ENCODE measurements at regions not wholly inside any gene's neighbourhood (a gene's known extent, or its start where the extent isn't known, plus 50 kb on each side); places are given as distances from the start of the nearest gene placed in this dataset.
"Not testable (repeated sequence)": the region's sequence is repeated elsewhere in the genome, so short reads cannot be mapped to it uniquely, and the experiment has no call there.

DNA sequence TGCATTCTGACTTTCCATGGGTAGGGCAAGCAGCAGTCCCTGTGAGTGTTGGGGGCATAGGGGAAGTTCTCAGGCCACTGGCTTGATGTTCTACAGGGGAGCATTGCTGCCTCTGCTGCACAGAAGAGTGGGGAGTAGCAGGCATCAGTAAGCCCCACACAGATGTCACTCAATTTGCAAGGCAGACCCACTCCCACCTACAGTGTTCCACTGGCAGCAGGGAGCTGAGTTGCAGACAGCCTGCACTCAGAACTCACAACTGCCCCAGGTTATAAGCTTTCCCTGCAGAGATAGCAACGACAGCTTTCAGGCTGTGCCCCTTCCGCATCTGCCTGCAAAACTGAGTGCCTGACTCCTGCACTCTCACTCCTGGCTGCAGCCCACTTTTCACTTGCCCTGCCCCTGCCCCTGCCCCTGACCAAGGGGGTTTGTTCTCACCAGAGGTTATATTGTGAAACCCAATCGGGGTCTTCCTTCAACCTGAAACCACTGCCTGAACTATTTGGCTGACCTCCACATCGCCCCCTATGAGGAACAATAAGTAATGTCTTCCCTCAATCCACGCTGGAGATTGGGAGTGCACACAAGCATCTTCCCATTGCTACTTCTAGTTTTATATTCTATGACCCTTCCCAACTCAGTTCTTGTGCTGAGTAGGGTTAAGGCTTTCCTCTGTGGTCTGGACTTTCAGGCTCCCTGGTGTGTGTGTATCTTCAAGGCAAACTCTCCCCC, 227.4 kb upstream of the CXorf51B start:
- DNase-seq = no peak

DNA sequence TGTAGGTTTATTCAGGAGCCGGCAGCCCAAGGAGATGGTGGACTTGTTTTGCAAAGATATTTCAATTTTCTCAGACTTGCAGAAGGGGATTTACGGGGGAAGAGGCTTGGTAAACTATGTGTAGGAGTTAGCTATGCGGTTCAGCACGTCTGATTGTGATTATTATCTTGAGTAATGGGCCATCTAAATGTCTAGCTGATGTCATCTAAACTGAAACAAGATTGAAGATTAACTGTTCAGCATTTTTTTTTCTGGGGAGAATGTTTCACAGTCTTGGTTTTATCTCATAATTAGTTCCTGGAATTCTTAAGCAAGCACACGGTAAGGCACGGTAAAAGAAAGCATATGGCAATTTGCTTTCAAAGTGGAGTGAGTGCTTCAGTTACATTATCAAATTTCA, 207.3 kb upstream of the CXorf51B start:
- no peak for DNase-seq

GRCh38 chrX:146604196-146604595, 205.4 kb upstream of the CXorf51B start:
- no peak for DNase-seq

DNA sequence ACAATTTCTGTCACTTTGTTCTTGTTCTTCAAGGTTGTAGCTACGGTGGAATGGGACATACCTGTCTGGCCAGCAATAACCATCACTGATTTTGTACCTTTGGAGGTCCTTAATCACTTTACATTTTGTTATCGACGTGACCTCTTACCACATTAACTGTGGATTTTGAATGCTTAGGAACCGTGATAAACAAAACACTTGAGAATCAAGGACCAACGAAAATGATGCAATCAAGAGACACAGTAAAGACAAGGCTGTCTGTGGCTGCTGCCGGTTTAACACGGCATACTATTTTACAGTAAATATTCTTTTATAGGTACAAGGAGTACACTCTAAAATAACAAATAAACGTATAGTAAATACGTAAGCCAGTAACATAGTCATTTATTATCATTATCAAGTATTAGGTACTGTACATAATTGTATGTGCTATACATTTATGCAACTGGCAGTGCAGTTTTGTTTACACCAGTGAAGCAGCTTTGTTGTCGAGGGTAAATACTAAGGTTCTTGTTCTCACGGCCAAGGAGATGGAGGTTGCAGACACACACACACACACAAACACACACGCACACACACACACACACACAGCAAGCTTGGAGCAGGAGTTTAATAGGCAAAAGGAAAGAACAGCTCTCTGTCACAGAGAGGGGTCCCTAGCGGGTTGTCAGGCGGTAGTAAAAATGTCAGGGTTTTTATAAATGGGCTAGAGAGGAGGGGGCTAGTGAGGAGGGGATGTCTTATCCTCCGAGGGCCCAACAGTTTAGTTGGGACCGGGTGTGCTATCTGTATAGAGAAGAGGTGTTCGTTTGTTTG, 194.7 kb upstream of the CXorf51B start:
- DNase-seq = no peak

- DNase-seq = no peak
Observed at GRCh38 chrX:146615628-146616348, 193.8 kb upstream of the CXorf51B start.

GRCh38 chrX:146619943-146620342, 189.6 kb upstream of the CXorf51B start:
- not testable (repeated sequence) for DNase-seq

- no peak for DNase-seq
Observed at GRCh38 chrX:146658379-146658778, 151.2 kb upstream of the CXorf51B start.

- peak; percentile 56 for DNase-seq
Observed at GRCh38 chrX:146707781-146708180, 101.8 kb upstream of the CXorf51B start.

- DNase-seq = not testable (repeated sequence)
Observed at GRCh38 chrX:146708866-146709265, 100.7 kb upstream of the CXorf51B start.

DNA sequence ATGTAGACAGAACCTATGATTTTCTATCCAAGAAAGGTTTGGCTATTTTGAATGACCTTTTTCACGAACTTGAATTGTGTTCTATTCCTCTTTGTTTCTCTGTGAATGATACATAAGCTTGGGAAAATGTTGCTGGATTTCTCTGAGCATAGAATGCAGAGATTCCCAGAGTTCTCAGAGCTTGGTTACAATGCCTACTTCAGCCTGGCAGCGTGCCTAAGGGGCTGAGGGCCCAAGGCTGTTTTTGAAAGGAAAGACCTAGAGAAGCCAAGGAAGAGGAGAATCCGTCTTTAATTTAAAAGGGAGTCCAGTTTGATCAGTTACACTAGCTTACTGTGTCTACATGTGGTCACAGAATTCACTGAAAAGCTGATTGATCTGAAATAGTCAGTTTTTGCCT, 55.3 kb upstream of the CXorf51B start:
- DNase-seq = no peak

- DNase-seq = no peak
Observed at GRCh38 chrX:146755214-146755613, 54.4 kb upstream of the CXorf51B start.

Data from islet precursor cell (in vitro differentiated cells).